ENCODE measurements at regions not wholly inside any gene's neighbourhood (a gene's known extent, or its start where the extent isn't known, plus 50 kb on each side); places are given as distances from the start of the nearest gene placed in this dataset.
"Not testable (repeated sequence)": the region's sequence is repeated elsewhere in the genome, so short reads cannot be mapped to it uniquely, and the experiment has no call there.

DNA sequence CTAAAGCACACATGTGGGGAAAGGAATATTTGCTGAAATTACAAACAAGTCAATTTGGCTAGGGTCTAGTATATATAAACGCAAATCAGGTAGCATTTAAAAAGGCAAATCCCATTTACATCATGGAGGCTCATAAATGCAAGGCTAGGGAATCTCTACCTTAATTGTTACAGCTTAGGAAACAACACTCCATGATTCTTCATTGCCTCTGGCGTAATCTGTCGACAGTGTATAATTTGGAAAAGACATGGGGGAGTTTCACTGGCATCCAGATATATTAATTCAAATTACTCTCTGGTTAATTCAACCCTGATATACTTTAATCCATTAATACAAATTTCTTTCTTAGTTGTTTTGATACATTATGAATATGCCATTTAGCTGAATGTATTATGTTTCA lies 1630.2 kb upstream of the FLRT2 start:
- H3K4me1 ChIP-seq (ENCODE audit: control insufficient read depth in 2 of 2, insufficient read depth in 2 of 2, low read length in 2 of 2), result no peaks in the 10 kb centered on the region
- no peaks in the 10 kb centered on the region for H3K36me3 ChIP-seq (ENCODE audit: control insufficient read depth in 2 of 2, insufficient read depth in 2 of 2, low read length in 1 of 2)
- no peak for DNase-seq (ENCODE audit: low read depth in 6 of 9, low spot score in 9 of 9)
- H3K27me3 ChIP-seq (ENCODE audit: control insufficient read depth in 2 of 2, insufficient read depth in 1 of 2, low read length in 1 of 2), result no peaks in the 10 kb centered on the region
- no peak overlapping the region for H3K27ac ChIP-seq (ENCODE audit: low read depth in 1 of 2, low read length in 1 of 2)
- 91% methylated on average over 3 of the region's 3 CpGs for WGBS
- H3K4me3 ChIP-seq (ENCODE audit: low read length in 2 of 2), result no peak overlapping the region
- H3K9me3 ChIP-seq (ENCODE audit: control insufficient read depth in 2 of 2, insufficient read depth in 1 of 2, low read length in 1 of 2), result peaks cover 0 to under 1% of the 10 kb centered on the region in 2 donors

DNA sequence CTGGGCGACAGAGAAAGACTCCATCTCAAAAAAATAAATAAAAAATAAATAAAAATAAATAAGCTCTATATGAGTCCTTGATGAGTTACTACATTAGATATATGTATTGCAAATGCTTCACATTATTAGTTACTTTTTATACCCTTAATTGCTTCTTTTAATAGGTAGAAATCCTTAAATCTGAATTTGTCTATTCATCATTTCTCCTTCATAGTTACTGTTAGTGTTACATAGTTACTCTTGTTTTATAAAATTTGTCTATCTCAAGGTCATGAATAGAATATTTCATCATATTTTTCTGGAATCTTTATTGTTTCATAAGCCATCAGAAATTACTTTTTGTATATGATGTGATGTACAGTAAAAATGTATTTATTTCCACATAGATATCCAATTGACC lies 1624.8 kb upstream of the FLRT2 start:
- Histone ChIP-seq H3K4me1 (ENCODE audit: control insufficient read depth in 2 of 2, insufficient read depth in 2 of 2, low read length in 2 of 2) (no peaks in the 10 kb centered on the region), H3K27me3 (ENCODE audit: control insufficient read depth in 2 of 2, insufficient read depth in 1 of 2, low read length in 1 of 2) (no peaks in the 10 kb centered on the region), H3K27ac (ENCODE audit: low read depth in 1 of 2, low read length in 1 of 2) (no peak overlapping the region), H3K9me3 (ENCODE audit: control insufficient read depth in 2 of 2, insufficient read depth in 1 of 2, low read length in 1 of 2) (peaks cover 0 to 2% of the 10 kb centered on the region in 2 donors), H3K4me3 (ENCODE audit: low read length in 2 of 2) (no peak overlapping the region), H3K36me3 (ENCODE audit: control insufficient read depth in 2 of 2, insufficient read depth in 2 of 2, low read length in 1 of 2) (no peaks in the 10 kb centered on the region)
- no peak for DNase-seq (ENCODE audit: low read depth in 6 of 9, low spot score in 9 of 9)
- WGBS, result 87% methylated on average over 1 of the region's 1 CpG

DNA sequence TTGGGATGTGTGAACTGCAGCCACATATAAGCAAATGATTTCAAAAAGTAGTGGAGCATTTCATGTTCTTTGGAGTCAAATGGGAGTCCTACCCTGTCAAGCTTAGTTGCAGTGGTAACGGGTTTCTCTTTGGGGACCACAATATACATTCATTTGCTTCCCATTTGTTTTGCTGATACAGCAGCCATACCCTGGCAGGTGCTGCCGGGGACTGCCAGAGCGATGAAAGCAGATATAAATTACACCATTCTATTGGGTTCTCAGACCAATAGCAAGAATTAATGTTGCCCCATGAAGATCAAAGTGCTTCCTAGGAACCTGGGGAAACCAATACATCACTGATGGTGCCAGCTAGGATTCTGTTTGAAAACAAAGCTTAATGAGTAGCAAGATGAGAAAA lies 1621.5 kb upstream of the FLRT2 start:
- H3K4me1 ChIP-seq (ENCODE audit: control insufficient read depth in 2 of 2, insufficient read depth in 2 of 2, low read length in 2 of 2), result no peaks in the 10 kb centered on the region
- DNase-seq (ENCODE audit: low read depth in 6 of 9, low spot score in 9 of 9), result no peak
- H3K4me3 ChIP-seq (ENCODE audit: low read length in 2 of 2), result no peak overlapping the region
- no peaks in the 10 kb centered on the region for H3K36me3 ChIP-seq (ENCODE audit: control insufficient read depth in 2 of 2, insufficient read depth in 2 of 2, low read length in 1 of 2)
- H3K27ac ChIP-seq (ENCODE audit: low read depth in 1 of 2, low read length in 1 of 2), result no peak overlapping the region
- peaks cover 0 to 2% of the 10 kb centered on the region in 2 donors for H3K9me3 ChIP-seq (ENCODE audit: control insufficient read depth in 2 of 2, insufficient read depth in 1 of 2, low read length in 1 of 2)
- 92% methylated on average over 3 of the region's 3 CpGs for WGBS
- no peaks in the 10 kb centered on the region for H3K27me3 ChIP-seq (ENCODE audit: control insufficient read depth in 2 of 2, insufficient read depth in 1 of 2, low read length in 1 of 2)

DNA sequence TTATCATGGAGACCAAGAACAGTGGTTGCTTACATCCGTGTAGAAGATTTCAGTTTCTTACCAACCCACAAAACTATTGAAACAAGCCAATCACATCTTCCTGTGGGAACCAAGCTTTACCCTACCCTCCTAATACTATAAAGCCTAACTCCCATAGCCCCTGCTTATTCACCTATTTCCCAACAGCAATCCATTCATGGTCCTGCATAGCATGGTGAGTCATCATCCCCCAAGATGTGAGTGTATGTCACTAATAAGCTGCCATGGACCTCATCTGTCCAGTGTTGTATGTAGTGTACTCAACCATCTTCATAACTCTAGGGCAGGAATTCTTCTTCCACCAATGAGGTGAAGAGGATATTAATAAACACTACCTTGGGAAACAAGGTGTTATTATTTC lies 1620.4 kb upstream of the FLRT2 start:
- 97% methylated on average over 1 of the region's 1 CpG for WGBS
- peaks cover 0 to 2% of the 10 kb centered on the region in 2 donors for H3K9me3 ChIP-seq (ENCODE audit: control insufficient read depth in 2 of 2, insufficient read depth in 1 of 2, low read length in 1 of 2)

DNA sequence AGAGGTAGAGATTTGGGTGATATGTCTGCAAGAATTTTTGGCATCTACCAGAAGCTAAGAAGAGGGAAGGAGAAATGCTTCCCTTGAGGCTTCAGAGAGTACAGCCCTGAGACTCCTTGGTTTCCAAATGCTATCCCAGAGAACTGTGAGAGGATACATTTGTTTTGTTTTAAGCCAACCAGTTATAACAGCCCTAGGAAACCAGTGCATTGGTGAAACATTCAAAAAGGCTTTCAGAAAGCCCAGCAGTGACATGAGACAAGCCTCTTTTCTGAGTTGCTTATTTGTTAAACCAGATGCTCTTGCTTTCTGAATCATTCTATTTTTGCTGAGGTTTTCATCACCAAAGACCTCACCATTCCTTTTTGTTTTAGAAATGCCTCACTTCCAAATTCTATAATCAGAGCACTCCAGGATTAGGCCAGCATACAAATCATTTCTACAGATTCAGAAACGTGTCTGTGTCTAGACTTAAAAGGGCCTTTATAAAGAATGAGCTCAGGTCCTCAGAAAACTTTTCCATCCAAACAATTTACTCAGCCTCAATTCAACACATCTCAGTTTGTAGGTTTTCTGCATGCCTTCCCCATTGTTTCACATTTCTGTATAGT lies 1617.8 kb upstream of the FLRT2 start:
- H3K9me3 ChIP-seq (ENCODE audit: control insufficient read depth in 2 of 2, insufficient read depth in 1 of 2, low read length in 1 of 2), result no peaks in the 10 kb centered on the region
- 67% methylated on average over 1 of the region's 1 CpG for WGBS
- H3K4me3 ChIP-seq (ENCODE audit: low read length in 2 of 2), result no peak overlapping the region
- H3K27ac ChIP-seq (ENCODE audit: low read depth in 1 of 2, low read length in 1 of 2), result no peak overlapping the region
- H3K36me3 ChIP-seq (ENCODE audit: control insufficient read depth in 2 of 2, insufficient read depth in 2 of 2, low read length in 1 of 2), result no peaks in the 10 kb centered on the region
- H3K4me1 ChIP-seq (ENCODE audit: control insufficient read depth in 2 of 2, insufficient read depth in 2 of 2, low read length in 2 of 2), result no peaks in the 10 kb centered on the region
- no peaks in the 10 kb centered on the region for H3K27me3 ChIP-seq (ENCODE audit: control insufficient read depth in 2 of 2, insufficient read depth in 1 of 2, low read length in 1 of 2)
- no peak for DNase-seq (ENCODE audit: low read depth in 6 of 9, low spot score in 9 of 9)

More for the DNA sequence above, 1620.4 kb upstream of the FLRT2 start:
- Histone ChIP-seq H3K36me3 (ENCODE audit: control insufficient read depth in 2 of 2, insufficient read depth in 2 of 2, low read length in 1 of 2) (no peaks in the 10 kb centered on the region), H3K4me1 (ENCODE audit: control insufficient read depth in 2 of 2, insufficient read depth in 2 of 2, low read length in 2 of 2) (no peaks in the 10 kb centered on the region), H3K27ac (ENCODE audit: low read depth in 1 of 2, low read length in 1 of 2) (no peak overlapping the region), H3K27me3 (ENCODE audit: control insufficient read depth in 2 of 2, insufficient read depth in 1 of 2, low read length in 1 of 2) (no peaks in the 10 kb centered on the region), H3K4me3 (ENCODE audit: low read length in 2 of 2) (no peak overlapping the region)
- DNase-seq (ENCODE audit: low read depth in 6 of 9, low spot score in 9 of 9), result no peak

DNA sequence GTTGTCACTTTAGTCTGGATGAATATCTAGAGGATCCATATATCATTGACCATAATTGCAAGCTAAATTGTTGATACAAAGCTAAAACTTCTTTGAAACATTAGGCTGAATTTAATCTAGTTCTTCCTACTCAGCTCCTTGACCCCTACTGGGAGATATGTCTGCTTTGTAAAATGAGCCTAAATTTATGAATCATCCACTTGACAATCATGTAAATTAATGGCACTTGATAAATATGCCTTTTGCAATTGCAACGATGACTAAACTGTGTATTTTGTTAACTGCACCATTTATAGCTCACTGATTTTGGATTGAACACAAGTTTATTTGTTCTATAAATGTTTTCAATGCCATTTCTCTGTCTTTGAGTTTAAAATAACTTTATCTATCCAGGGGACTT lies 1616.5 kb upstream of the FLRT2 start:
- Histone ChIP-seq H3K36me3 (ENCODE audit: control insufficient read depth in 2 of 2, insufficient read depth in 2 of 2, low read length in 1 of 2) (no peaks in the 10 kb centered on the region), H3K4me1 (ENCODE audit: control insufficient read depth in 2 of 2, insufficient read depth in 2 of 2, low read length in 2 of 2) (no peaks in the 10 kb centered on the region), H3K27ac (ENCODE audit: low read depth in 1 of 2, low read length in 1 of 2) (no peak overlapping the region), H3K4me3 (ENCODE audit: low read length in 2 of 2) (no peak overlapping the region), H3K27me3 (ENCODE audit: control insufficient read depth in 2 of 2, insufficient read depth in 1 of 2, low read length in 1 of 2) (no peaks in the 10 kb centered on the region), H3K9me3 (ENCODE audit: control insufficient read depth in 2 of 2, insufficient read depth in 1 of 2, low read length in 1 of 2) (no peaks in the 10 kb centered on the region)
- DNase-seq (ENCODE audit: low read depth in 6 of 9, low spot score in 9 of 9), result no peak
- 91% methylated on average over 1 of the region's 1 CpG for WGBS

DNA sequence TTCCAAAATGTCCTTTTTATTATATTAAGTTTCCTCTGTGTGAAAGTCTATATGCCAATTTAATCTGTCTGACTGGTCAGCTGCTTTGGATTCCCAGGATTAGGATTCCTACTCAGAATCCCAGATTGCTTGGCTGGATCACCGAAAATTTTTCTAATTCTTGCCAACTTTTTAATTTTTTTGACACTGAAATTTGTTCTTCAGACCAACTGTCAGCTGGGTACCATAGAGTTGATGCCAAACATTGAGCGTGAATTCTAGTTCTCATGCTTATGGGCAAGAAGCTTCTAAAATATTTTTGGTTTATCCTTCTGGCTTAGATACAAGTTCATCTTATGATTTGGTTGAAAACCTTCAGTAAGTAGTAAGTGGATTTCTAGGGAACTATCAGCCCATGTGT lies 1611.4 kb upstream of the FLRT2 start:
- H3K27ac ChIP-seq (ENCODE audit: low read depth in 1 of 2, low read length in 1 of 2), result no peak overlapping the region
- no peak overlapping the region for H3K4me3 ChIP-seq (ENCODE audit: low read length in 2 of 2)
- WGBS, result 90% methylated on average over 2 of the region's 2 CpGs
- no peaks in the 10 kb centered on the region for H3K36me3 ChIP-seq (ENCODE audit: control insufficient read depth in 2 of 2, insufficient read depth in 2 of 2, low read length in 1 of 2)
- DNase-seq (ENCODE audit: low read depth in 6 of 9, low spot score in 9 of 9), result no peak
- H3K27me3 ChIP-seq (ENCODE audit: control insufficient read depth in 2 of 2, insufficient read depth in 1 of 2, low read length in 1 of 2), result no peaks in the 10 kb centered on the region
- no peaks in the 10 kb centered on the region for H3K9me3 ChIP-seq (ENCODE audit: control insufficient read depth in 2 of 2, insufficient read depth in 1 of 2, low read length in 1 of 2)
- no peaks in the 10 kb centered on the region for H3K4me1 ChIP-seq (ENCODE audit: control insufficient read depth in 2 of 2, insufficient read depth in 2 of 2, low read length in 2 of 2)

DNA sequence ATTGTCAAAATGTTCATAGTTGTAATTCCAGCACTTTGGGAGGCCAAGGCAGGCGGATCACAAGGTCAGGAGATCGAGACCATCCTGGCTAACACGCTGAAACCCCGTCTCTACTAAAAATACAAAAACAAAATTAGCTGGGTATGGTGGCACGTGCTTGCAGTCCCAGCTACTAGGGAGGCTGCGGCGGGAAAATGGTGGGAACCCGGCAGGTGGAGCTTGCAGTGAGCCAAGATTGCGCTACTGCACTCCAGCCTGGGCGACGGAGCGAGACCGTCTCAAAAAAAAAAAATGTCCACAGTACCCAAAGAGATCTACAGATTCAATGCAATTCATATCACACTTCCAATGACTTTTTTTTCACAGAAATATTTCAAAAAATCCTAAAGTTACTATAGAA lies 1610.3 kb upstream of the FLRT2 start:
- DNase-seq (ENCODE audit: low read depth in 6 of 9, low spot score in 9 of 9), result not testable (repeated sequence)

DNA sequence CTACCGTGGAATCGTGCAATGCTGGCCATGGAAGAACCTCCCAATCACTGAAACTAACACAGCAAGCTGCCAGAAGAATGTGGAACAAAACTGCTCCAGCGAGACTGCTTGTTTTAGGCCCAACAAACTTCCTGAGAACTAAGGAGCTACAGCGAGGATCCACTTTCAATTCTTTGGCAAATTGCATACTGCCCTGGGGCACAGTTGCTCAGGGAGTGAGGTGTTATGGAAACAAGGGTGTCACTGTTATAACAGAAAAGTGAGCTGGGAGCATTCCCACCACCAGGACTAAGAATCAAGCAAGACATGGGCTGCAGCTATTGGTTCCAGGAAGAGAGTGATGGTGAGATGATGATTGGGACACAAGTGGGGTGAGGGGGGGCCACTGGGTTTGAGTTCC lies 1606.1 kb upstream of the FLRT2 start:
- 83% methylated on average over 4 of the region's 4 CpGs for WGBS
- no peaks in the 10 kb centered on the region for H3K36me3 ChIP-seq (ENCODE audit: control insufficient read depth in 2 of 2, insufficient read depth in 2 of 2, low read length in 1 of 2)
- peaks cover 0 to 9% of the 10 kb centered on the region in 2 donors for H3K9me3 ChIP-seq (ENCODE audit: control insufficient read depth in 2 of 2, insufficient read depth in 1 of 2, low read length in 1 of 2)
- no peak overlapping the region for H3K27ac ChIP-seq (ENCODE audit: low read depth in 1 of 2, low read length in 1 of 2)
- H3K4me3 ChIP-seq (ENCODE audit: low read length in 2 of 2), result no peak overlapping the region
- H3K4me1 ChIP-seq (ENCODE audit: control insufficient read depth in 2 of 2, insufficient read depth in 2 of 2, low read length in 2 of 2), result no peaks in the 10 kb centered on the region
- no peak for DNase-seq (ENCODE audit: low read depth in 6 of 9, low spot score in 9 of 9)
- no peaks in the 10 kb centered on the region for H3K27me3 ChIP-seq (ENCODE audit: control insufficient read depth in 2 of 2, insufficient read depth in 1 of 2, low read length in 1 of 2)

More for the DNA sequence above, 1610.3 kb upstream of the FLRT2 start:
- not testable (repeated sequence) for H3K36me3 ChIP-seq (ENCODE audit: control insufficient read depth in 2 of 2, insufficient read depth in 2 of 2, low read length in 1 of 2); H3K4me3 ChIP-seq (ENCODE audit: low read length in 2 of 2); H3K27me3 ChIP-seq (ENCODE audit: control insufficient read depth in 2 of 2, insufficient read depth in 1 of 2, low read length in 1 of 2); H3K9me3 ChIP-seq (ENCODE audit: control insufficient read depth in 2 of 2, insufficient read depth in 1 of 2, low read length in 1 of 2); H3K27ac ChIP-seq (ENCODE audit: low read depth in 1 of 2, low read length in 1 of 2); H3K4me1 ChIP-seq (ENCODE audit: control insufficient read depth in 2 of 2, insufficient read depth in 2 of 2, low read length in 2 of 2)
- 97% methylated on average over 13 of the region's 13 CpGs for WGBS

DNA sequence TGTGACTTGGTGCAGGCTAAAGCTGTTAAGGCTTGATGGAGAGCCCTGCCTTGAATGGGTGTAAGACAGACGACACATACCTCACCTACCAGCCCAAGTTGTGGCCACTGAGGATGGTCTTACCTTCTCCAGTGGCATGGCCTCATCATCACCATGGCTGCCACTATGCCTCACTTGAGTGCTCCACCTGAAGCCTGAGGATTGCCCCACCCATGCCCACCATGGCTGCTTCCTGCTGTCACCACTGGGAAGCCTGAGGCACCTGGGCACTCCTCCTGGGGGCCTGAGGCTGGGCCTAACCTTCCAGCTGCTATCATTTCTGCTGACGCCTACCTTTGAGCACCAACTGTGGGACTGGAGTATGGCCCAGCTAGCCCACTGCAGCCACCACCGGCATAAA lies 1605.7 kb upstream of the FLRT2 start:
- Histone ChIP-seq H3K27me3 (ENCODE audit: control insufficient read depth in 2 of 2, insufficient read depth in 1 of 2, low read length in 1 of 2) (no peaks in the 10 kb centered on the region), H3K36me3 (ENCODE audit: control insufficient read depth in 2 of 2, insufficient read depth in 2 of 2, low read length in 1 of 2) (no peaks in the 10 kb centered on the region), H3K27ac (ENCODE audit: low read depth in 1 of 2, low read length in 1 of 2) (no peak overlapping the region), H3K4me1 (ENCODE audit: control insufficient read depth in 2 of 2, insufficient read depth in 2 of 2, low read length in 2 of 2) (no peaks in the 10 kb centered on the region), H3K9me3 (ENCODE audit: control insufficient read depth in 2 of 2, insufficient read depth in 1 of 2, low read length in 1 of 2) (peaks cover 0 to 9% of the 10 kb centered on the region in 2 donors), H3K4me3 (ENCODE audit: low read length in 2 of 2) (no peak overlapping the region)
- WGBS, result 77% methylated on average over 3 of the region's 3 CpGs
- DNase-seq (ENCODE audit: low read depth in 6 of 9, low spot score in 9 of 9), result no peak

All from thymus (tissue), 11 donors.